HL-60 (cell line): ENCODE measurements at regions not wholly inside any gene's neighbourhood (a gene's known extent, or its start where the extent isn't known, plus 50 kb on each side); places are given as distances from the start of the nearest gene placed in this dataset.

Experiments used
- DNase-seq, 2 experiments: peaks; one replicate each; pipeline ENCODE4 v3.0.0-alpha.2; 2010 to 2020; ENCODE audit warnings: low read depth in 1 of 2, low spot score in 1 of 2
- H3K27ac ChIP-seq: fragments of 250-450 bp; sonication (Bioruptor Pico); replicated peaks from 2 replicates; pipeline ENCODE4 v1.5.1; 2020; ENCODE audit warnings: mild to moderate bottlenecking, moderate library complexity
- H3K27me3 ChIP-seq: fragments of 250-450 bp; sonication (Bioruptor Pico); 2 replicates; pipeline ENCODE4 v1.5.1; 2021; ENCODE audit warnings: mild to moderate bottlenecking, moderate library complexity; ENCODE audit not compliant: insufficient read depth, poor library complexity, severe bottlenecking
- H3K4me3 ChIP-seq: replicated peaks from 2 replicates; pipeline ENCODE4 v1.5.1; 2011; ENCODE audit warnings: mild to moderate bottlenecking, control low read depth, low read length; ENCODE audit not compliant: insufficient read depth
- CTCF ChIP-seq: IDR thresholded peaks from one replicate; pipeline ENCODE4 v1.5.1; 2011; ENCODE audit warnings: low read length, control low read depth, inconsistent platforms; ENCODE audit not compliant: insufficient read depth
- GABPA ChIP-seq: IDR thresholded peaks from 2 replicates; pipeline ENCODE4 v1.6.1; 2012; ENCODE audit warnings: low read depth
- POLR2AphosphoS5 ChIP-seq: IDR thresholded peaks from 2 replicates; pipeline ENCODE4 v1.6.1; 2012; ENCODE audit warnings: low read depth
- SPI1 ChIP-seq: IDR thresholded peaks from 2 replicates; pipeline ENCODE4 v1.6.1; 2012; ENCODE audit warnings: low read depth, mild to moderate bottlenecking, borderline replicate concordance
- TF ChIP-seq, protein P1 (sequence below): IDR thresholded peaks from 2 replicates; pipeline ENCODE4 v1.6.1; 2012; ENCODE audit warnings: low read depth; ENCODE audit not compliant: insufficient replicate concordance

DNA sequence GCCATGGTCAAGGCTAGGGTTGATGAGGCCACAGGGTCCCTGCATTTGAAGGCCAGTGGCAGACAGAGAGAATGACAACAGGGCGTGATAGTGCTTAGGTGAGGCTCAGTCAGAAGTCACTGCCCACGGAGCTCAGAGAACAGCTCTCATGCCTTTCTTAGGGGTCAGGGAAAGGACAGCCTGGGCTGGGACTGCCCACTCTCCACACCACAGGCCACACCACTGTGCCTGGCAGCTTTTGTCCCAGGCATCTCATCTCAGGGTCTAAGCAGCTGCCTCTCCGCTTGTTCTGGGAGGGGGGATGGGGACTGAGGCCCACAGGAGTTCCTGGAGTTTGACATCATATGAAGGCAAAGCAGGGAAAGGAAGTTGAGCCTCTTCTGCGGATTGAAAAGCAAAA lies 150.2 kb upstream of the B3GAT1 start:
- Histone ChIP-seq H3K4me3 (no peak overlapping the region), H3K27ac (no peak overlapping the region), H3K27me3 (no peaks in the 10 kb centered on the region)
- TF ChIP-seq, protein P1, sequence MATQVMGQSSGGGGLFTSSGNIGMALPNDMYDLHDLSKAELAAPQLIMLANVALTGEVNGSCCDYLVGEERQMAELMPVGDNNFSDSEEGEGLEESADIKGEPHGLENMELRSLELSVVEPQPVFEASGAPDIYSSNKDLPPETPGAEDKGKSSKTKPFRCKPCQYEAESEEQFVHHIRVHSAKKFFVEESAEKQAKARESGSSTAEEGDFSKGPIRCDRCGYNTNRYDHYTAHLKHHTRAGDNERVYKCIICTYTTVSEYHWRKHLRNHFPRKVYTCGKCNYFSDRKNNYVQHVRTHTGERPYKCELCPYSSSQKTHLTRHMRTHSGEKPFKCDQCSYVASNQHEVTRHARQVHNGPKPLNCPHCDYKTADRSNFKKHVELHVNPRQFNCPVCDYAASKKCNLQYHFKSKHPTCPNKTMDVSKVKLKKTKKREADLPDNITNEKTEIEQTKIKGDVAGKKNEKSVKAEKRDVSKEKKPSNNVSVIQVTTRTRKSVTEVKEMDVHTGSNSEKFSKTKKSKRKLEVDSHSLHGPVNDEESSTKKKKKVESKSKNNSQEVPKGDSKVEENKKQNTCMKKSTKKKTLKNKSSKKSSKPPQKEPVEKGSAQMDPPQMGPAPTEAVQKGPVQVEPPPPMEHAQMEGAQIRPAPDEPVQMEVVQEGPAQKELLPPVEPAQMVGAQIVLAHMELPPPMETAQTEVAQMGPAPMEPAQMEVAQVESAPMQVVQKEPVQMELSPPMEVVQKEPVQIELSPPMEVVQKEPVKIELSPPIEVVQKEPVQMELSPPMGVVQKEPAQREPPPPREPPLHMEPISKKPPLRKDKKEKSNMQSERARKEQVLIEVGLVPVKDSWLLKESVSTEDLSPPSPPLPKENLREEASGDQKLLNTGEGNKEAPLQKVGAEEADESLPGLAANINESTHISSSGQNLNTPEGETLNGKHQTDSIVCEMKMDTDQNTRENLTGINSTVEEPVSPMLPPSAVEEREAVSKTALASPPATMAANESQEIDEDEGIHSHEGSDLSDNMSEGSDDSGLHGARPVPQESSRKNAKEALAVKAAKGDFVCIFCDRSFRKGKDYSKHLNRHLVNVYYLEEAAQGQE, result no peak
- DNase-seq, result no peak

GRCh38 chr11:134561331-134561720 lies 149.3 kb upstream of the B3GAT1 start:
- no peak for TF ChIP-seq GABPA
- no peak for TF ChIP-seq SPI1
- no peak for TF ChIP-seq POLR2AphosphoS5
- no peak for TF ChIP-seq CTCF
- TF ChIP-seq, protein P1, result no peak
- DNase-seq, result no peak
- no peak overlapping the region for H3K27ac ChIP-seq
- H3K27me3 ChIP-seq, result no peaks in the 10 kb centered on the region
- no peak overlapping the region for H3K4me3 ChIP-seq

- no peak for TF ChIP-seq POLR2AphosphoS5
- no peak for TF ChIP-seq SPI1
- no peak for TF ChIP-seq GABPA
- no peak for TF ChIP-seq CTCF
- TF ChIP-seq, protein P1, result no peak
- no peak for DNase-seq
- Histone ChIP-seq H3K27ac (no peak overlapping the region), H3K4me3 (no peak overlapping the region), H3K27me3 (no peaks in the 10 kb centered on the region)
Observed at GRCh38 chr11:134560566-134561330, 148.7 kb upstream of the B3GAT1 start.
